CD4-positive, alpha-beta memory T cell (primary cell): ENCODE measurements at regions not wholly inside any gene's neighbourhood (a gene's known extent, or its start where the extent isn't known, plus 50 kb on each side); places are given as distances from the start of the nearest gene placed in this dataset.

Source experiments
- CTCF ChIA-PET: fragments of 350-600 bp; sonication (Branson Sonifier 250); formaldehyde crosslinking; loops from one replicate; lab custom pipeline; 2021; ENCODE audit warnings: inconsistent platforms; ENCODE audit not compliant: partially characterized antibody; lab: Charles Lee
- POLR2A ChIA-PET: fragments of 350-600 bp; sonication (Branson Sonifier 250); formaldehyde crosslinking; loops from one replicate; lab custom pipeline; 2021; ENCODE audit not compliant: partially characterized antibody; lab: Charles Lee
- DNase-seq, 5 donors: peaks; one replicate each; pipeline versions ENCODE4 v3.0.0 to v3.0.0-alpha.2; 2020 to 2022; ENCODE audit warnings: mixed read lengths in 1 of 5
- H3K27ac ChIP-seq: one replicate; pipeline ENCODE4 v1.7.0; 2013; ENCODE audit warnings: low read depth, low read length
- H3K27me3 ChIP-seq: 2 replicates; pipeline ENCODE4 v1.7.0; 2013; ENCODE audit warnings: mild to moderate bottlenecking, low read length, moderate library complexity; ENCODE audit not compliant: insufficient read depth
- H3K36me3 ChIP-seq: 2 replicates; pipeline ENCODE4 v1.7.0; 2013; ENCODE audit warnings: mild to moderate bottlenecking, low read length, moderate library complexity; ENCODE audit not compliant: insufficient read depth
- H3K4me1 ChIP-seq: 2 replicates; pipeline ENCODE4 v1.7.0; 2013; ENCODE audit warnings: mild to moderate bottlenecking, low read length, moderate library complexity; ENCODE audit not compliant: insufficient read depth
- H3K4me3 ChIP-seq, 2 donors: one replicate each; pipeline ENCODE4 v1.7.0; 2013; ENCODE audit warnings: low read length in 2 of 2, mild to moderate bottlenecking in 1 of 2
- H3K9me3 ChIP-seq, 2 donors: one replicate each; pipeline ENCODE4 v1.7.0; 2013; ENCODE audit warnings: low read length in 2 of 2, control low read depth in 1 of 2; ENCODE audit not compliant: control insufficient read depth in 1 of 2
- H3K27ac Mint-ChIP-seq, 7 donors: one replicate each; pipeline ENCODE4 v1.8.0; 2020 to 2021; ENCODE audit warnings: mixed read lengths in 7 of 7, mild to moderate bottlenecking in 6 of 7, inconsistent platforms in 3 of 7, moderate library complexity in 3 of 7
- H3K27me3 Mint-ChIP-seq, 2 donors: one replicate each; pipeline ENCODE4 v1.8.0; 2020 to 2021; ENCODE audit warnings: mixed read lengths in 2 of 2
- H3K36me3 Mint-ChIP-seq, 2 donors: one replicate each; pipeline ENCODE4 v1.8.0; 2020 to 2021; ENCODE audit warnings: mixed read lengths in 2 of 2, inconsistent platforms in 1 of 2, mild to moderate bottlenecking in 1 of 2
- H3K4me1 Mint-ChIP-seq, 4 donors: one replicate each; pipeline ENCODE4 v1.8.0; 2020 to 2021; ENCODE audit warnings: mixed read lengths in 4 of 4, mild to moderate bottlenecking in 1 of 4
- H3K4me3 Mint-ChIP-seq, 8 donors: one replicate each; pipeline ENCODE4 v1.8.0; 2020 to 2021; ENCODE audit warnings: mixed read lengths in 8 of 8, mild to moderate bottlenecking in 7 of 8, moderate library complexity in 6 of 8, inconsistent platforms in 3 of 8
- H3K9me3 Mint-ChIP-seq, 8 donors: one replicate each; pipeline ENCODE4 v1.8.0; 2020 to 2021; ENCODE audit warnings: mixed read lengths in 8 of 8, mild to moderate bottlenecking in 5 of 8, inconsistent platforms in 3 of 8, moderate library complexity in 1 of 8
- intact Hi-C: fragments of 100-400 bp; cut with micrococcal nuclease; formaldehyde crosslinking; loops from one replicate; pipeline ENCODE4 v1.15.1; 2023

GRCh38 chr7:25444991-25445390 is 216.7 kb upstream of the NPVF start:
- no peaks in the 10 kb centered on the region for H3K36me3 ChIP-seq
- H3K27ac ChIP-seq = no peak overlapping the region
- POLR2A ChIA-PET = no interaction called here
- Mint-ChIP-seq H3K36me3 (peaks cover 4 to 10% of the 10 kb centered on the region in 2 donors), H3K4me1 (no peaks in the 10 kb centered on the region), H3K27me3 (peaks cover 2 to 4% of the 10 kb centered on the region in 2 donors), H3K9me3 (peaks cover 0 to 49% (median 39%) of the 10 kb centered on the region in 8 donors), H3K4me3 (no peak overlapping the region), H3K27ac (no peak overlapping the region)
- H3K9me3 ChIP-seq = no peaks in the 10 kb centered on the region
- CTCF ChIA-PET = no interaction called here
- no peaks in the 10 kb centered on the region for H3K4me1 ChIP-seq
- no peak overlapping the region for H3K4me3 ChIP-seq
- no peak for DNase-seq
- no peaks in the 10 kb centered on the region for H3K27me3 ChIP-seq
- intact Hi-C loops = no loop called here

GRCh38 chr7:25448301-25448700 is 220.0 kb upstream of the NPVF start:
- no peak for DNase-seq
- H3K9me3 Mint-ChIP-seq = peaks cover 0 to 18% (median 11%) of the 10 kb centered on the region in 8 donors
- Histone ChIP-seq H3K4me1 (no peaks in the 10 kb centered on the region), H3K36me3 (no peaks in the 10 kb centered on the region), H3K27me3 (no peaks in the 10 kb centered on the region), H3K27ac (no peak overlapping the region), H3K4me3 (no peak overlapping the region), H3K9me3 (no peaks in the 10 kb centered on the region)
- H3K36me3 Mint-ChIP-seq = no peaks in the 10 kb centered on the region
- no peaks in the 10 kb centered on the region for H3K4me1 Mint-ChIP-seq
- intact Hi-C loops = no loop called here
- H3K27ac Mint-ChIP-seq = no peak overlapping the region
- no peak overlapping the region for H3K4me3 Mint-ChIP-seq
- ChIA-PET POLR2A (no interaction called here), CTCF (no interaction called here)
- peaks cover 1 to 2% of the 10 kb centered on the region in 2 donors for H3K27me3 Mint-ChIP-seq

GRCh38 chr7:25454020-25454419 is 225.7 kb upstream of the NPVF start:
- POLR2A ChIA-PET = no interaction called here
- Histone ChIP-seq H3K4me1 (no peaks in the 10 kb centered on the region), H3K9me3 (no peaks in the 10 kb centered on the region), H3K4me3 (no peak overlapping the region), H3K27me3 (no peaks in the 10 kb centered on the region), H3K27ac (no peak overlapping the region), H3K36me3 (no peaks in the 10 kb centered on the region)
- DNase-seq = no peak
- Mint-ChIP-seq H3K36me3 (no peaks in the 10 kb centered on the region), H3K27ac (no peak overlapping the region), H3K4me3 (no peak overlapping the region), H3K9me3 (peaks cover 0 to 1% (median 0%) of the 10 kb centered on the region in 8 donors), H3K4me1 (no peaks in the 10 kb centered on the region), H3K27me3 (peaks cover 0 to 1% of the 10 kb centered on the region in 2 donors)
- CTCF ChIA-PET = no interaction called here
- intact Hi-C loops = no loop called here

- intact Hi-C loops = no loop called here
- no peaks in the 10 kb centered on the region for H3K36me3 ChIP-seq
- ChIA-PET POLR2A (no interaction called here), CTCF (no interaction called here)
- Mint-ChIP-seq H3K9me3 (no peaks in the 10 kb centered on the region), H3K27ac (no peak overlapping the region), H3K27me3 (peaks cover 0 to 1% of the 10 kb centered on the region in 2 donors), H3K4me3 (no peak overlapping the region), H3K36me3 (no peaks in the 10 kb centered on the region), H3K4me1 (no peaks in the 10 kb centered on the region)
- no peaks in the 10 kb centered on the region for H3K27me3 ChIP-seq
- H3K4me3 ChIP-seq = no peak overlapping the region
- H3K27ac ChIP-seq = no peak overlapping the region
- no peak for DNase-seq
- H3K4me1 ChIP-seq = no peaks in the 10 kb centered on the region
- no peaks in the 10 kb centered on the region for H3K9me3 ChIP-seq
These were observed 226.3 kb upstream of the NPVF start for GRCh38 chr7:25454562-25455041.

- Mint-ChIP-seq H3K36me3 (no peaks in the 10 kb centered on the region), H3K9me3 (no peaks in the 10 kb centered on the region), H3K27ac (no peak overlapping the region), H3K27me3 (peaks cover 0 to 1% of the 10 kb centered on the region in 2 donors), H3K4me1 (no peaks in the 10 kb centered on the region), H3K4me3 (no peak overlapping the region)
- Histone ChIP-seq H3K27me3 (no peaks in the 10 kb centered on the region), H3K4me3 (no peak overlapping the region), H3K36me3 (no peaks in the 10 kb centered on the region), H3K4me1 (no peaks in the 10 kb centered on the region), H3K27ac (no peak overlapping the region), H3K9me3 (no peaks in the 10 kb centered on the region)
- POLR2A ChIA-PET = no interaction called here
- intact Hi-C loops = no loop called here
- CTCF ChIA-PET = no interaction called here
- DNase-seq = no peak
These were observed 227.5 kb upstream of the NPVF start for GRCh38 chr7:25455683-25456251.

- Histone ChIP-seq H3K4me1 (no peaks in the 10 kb centered on the region), H3K27me3 (no peaks in the 10 kb centered on the region), H3K9me3 (no peaks in the 10 kb centered on the region), H3K4me3 (no peak overlapping the region), H3K27ac (no peak overlapping the region), H3K36me3 (no peaks in the 10 kb centered on the region)
- no peaks in the 10 kb centered on the region for H3K4me1 Mint-ChIP-seq
- ChIA-PET POLR2A (no interaction called here), CTCF (no interaction called here)
- H3K9me3 Mint-ChIP-seq = no peaks in the 10 kb centered on the region
- H3K27me3 Mint-ChIP-seq = peaks cover 0 to 1% of the 10 kb centered on the region in 2 donors
- intact Hi-C loops = no loop called here
- no peak overlapping the region for H3K27ac Mint-ChIP-seq
- no peak for DNase-seq
- H3K36me3 Mint-ChIP-seq = no peaks in the 10 kb centered on the region
- no peak overlapping the region for H3K4me3 Mint-ChIP-seq
These were observed 228.3 kb upstream of the NPVF start for GRCh38 chr7:25456467-25457171.

- H3K27me3 ChIP-seq = peaks cover 2% of the 10 kb centered on the region
- H3K9me3 ChIP-seq = no peaks in the 10 kb centered on the region
- POLR2A ChIA-PET = no interaction called here
- H3K4me1 ChIP-seq = no peaks in the 10 kb centered on the region
- DNase-seq = no peak
- Mint-ChIP-seq H3K27ac (no peak overlapping the region), H3K4me1 (no peaks in the 10 kb centered on the region), H3K9me3 (no peaks in the 10 kb centered on the region), H3K36me3 (no peaks in the 10 kb centered on the region), H3K27me3 (peaks cover 2 to 5% of the 10 kb centered on the region in 2 donors), H3K4me3 (no peak overlapping the region)
- H3K27ac ChIP-seq = no peak overlapping the region
- CTCF ChIA-PET = no interaction called here
- H3K36me3 ChIP-seq = no peaks in the 10 kb centered on the region
- no peak overlapping the region for H3K4me3 ChIP-seq
- intact Hi-C loops = no loop called here
These were observed 230.8 kb upstream of the NPVF start for GRCh38 chr7:25459057-25459456.
